Prostate gland (tissue), 2 donors: ENCODE measurements at regions not wholly inside any gene's neighbourhood (a gene's known extent, or its start where the extent isn't known, plus 50 kb on each side); places are given as distances from the start of the nearest gene placed in this dataset.

ENCODE experiments used
- POLR2A ChIP-seq: fragments of 450-650 bp; IDR thresholded peaks from one replicate; pipeline ENCODE4 v1.6.1; 2016; ENCODE audit warnings: antibody characterized with exemption, mild to moderate bottlenecking
- TF ChIP-seq, protein P1 (sequence below), 4 experiments: fragments of 200-600 bp in 2 of 4; fragments of 450-650 bp in 2 of 4; sonication (generic) in 2 of 4; IDR thresholded peaks; 1 replicate in 3 of 4; 2 replicates in 1 of 4; pipeline ENCODE4 v1.5.1; 2016 to 2019; ENCODE audit warnings: antibody characterized with exemption in 4 of 4, mild to moderate bottlenecking in 2 of 4, moderate library complexity in 2 of 4

DNA sequence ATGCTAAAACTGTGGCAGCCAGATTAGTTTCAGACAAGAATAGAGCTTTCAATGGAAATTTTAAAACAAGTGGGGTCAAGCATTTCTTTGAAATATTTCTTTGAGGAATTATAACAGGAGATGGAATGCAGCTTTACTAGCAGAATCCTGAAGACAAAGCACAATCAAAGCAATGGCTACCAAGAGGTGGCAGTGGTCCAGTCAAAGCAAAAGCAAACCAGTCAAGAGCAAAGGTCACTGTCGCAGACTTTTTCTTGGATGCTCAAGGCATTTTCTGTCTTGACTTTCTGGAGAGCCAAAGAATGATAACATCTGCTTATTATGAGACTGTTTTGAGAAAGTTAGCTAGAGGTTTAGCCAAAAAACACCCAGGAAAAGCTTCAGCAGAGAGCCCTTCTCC, 351.2 kb upstream of the DLGAP1 start:
- TF ChIP-seq, protein P1, sequence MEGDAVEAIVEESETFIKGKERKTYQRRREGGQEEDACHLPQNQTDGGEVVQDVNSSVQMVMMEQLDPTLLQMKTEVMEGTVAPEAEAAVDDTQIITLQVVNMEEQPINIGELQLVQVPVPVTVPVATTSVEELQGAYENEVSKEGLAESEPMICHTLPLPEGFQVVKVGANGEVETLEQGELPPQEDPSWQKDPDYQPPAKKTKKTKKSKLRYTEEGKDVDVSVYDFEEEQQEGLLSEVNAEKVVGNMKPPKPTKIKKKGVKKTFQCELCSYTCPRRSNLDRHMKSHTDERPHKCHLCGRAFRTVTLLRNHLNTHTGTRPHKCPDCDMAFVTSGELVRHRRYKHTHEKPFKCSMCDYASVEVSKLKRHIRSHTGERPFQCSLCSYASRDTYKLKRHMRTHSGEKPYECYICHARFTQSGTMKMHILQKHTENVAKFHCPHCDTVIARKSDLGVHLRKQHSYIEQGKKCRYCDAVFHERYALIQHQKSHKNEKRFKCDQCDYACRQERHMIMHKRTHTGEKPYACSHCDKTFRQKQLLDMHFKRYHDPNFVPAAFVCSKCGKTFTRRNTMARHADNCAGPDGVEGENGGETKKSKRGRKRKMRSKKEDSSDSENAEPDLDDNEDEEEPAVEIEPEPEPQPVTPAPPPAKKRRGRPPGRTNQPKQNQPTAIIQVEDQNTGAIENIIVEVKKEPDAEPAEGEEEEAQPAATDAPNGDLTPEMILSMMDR (IDR thresholded peaks at IDR 0.05), result no peak
- no peak for TF ChIP-seq POLR2A
